ENCODE measurements at regions not wholly inside any gene's neighbourhood (a gene's known extent, or its start where the extent isn't known, plus 50 kb on each side); places are given as distances from the start of the nearest gene placed in this dataset.

- TF ChIP-seq REST (IDR thresholded peaks at IDR 0.05; ENCODE audit: low read depth) (no peak), SP1 (IDR thresholded peaks at IDR 0.05; ENCODE audit: low read depth) (no peak), YY1 (IDR thresholded peaks at IDR 0.05; ENCODE audit: extremely low read depth, insufficient replicate concordance, low read depth, low read length) (no peak)
These were observed 369.3 kb downstream of the FRK start (continued) for GRCh38 chr6:115691433-115691832.

GRCh38 chr6:115690854-115691253, 369.8 kb downstream of the FRK start:
- no peak overlapping the region for H3K27ac ChIP-seq (ENCODE audit: low read depth, low read length)
- TF ChIP-seq ATF3 (IDR thresholded peaks at IDR 0.05) (no peak), EGR1 (IDR thresholded peaks at IDR 0.05; ENCODE audit: low read depth) (no peak)

More at GRCh38 chr6:115690854-115691253, 369.8 kb downstream of the FRK start:
- no peak overlapping the region for H3K4me2 ChIP-seq (ENCODE audit: low read length)
- peaks cover 41% of the 10 kb centered on the region for H3K27me3 ChIP-seq (ENCODE audit: insufficient read depth, low read length)
- no peaks in the 10 kb centered on the region for H3K79me2 ChIP-seq (ENCODE audit: insufficient read depth, low read length)
- ChIA-PET POLR2A (no interaction called here), RAD21 (ENCODE audit: low non-redundant PET in 1 of 2, low total read pairs in 2 of 2, uncharacterized antibody in 2 of 2, unreplicated experiment in 2 of 2) (no interaction called here), CTCF (no interaction called here)
- H3K9ac ChIP-seq (ENCODE audit: low read length): no peak overlapping the region
- BruUV-seq (replicated peaks): no TSS peak
- H3K36me3 ChIP-seq (ENCODE audit: control insufficient read depth in 1 of 2, insufficient read depth in 2 of 2, low read length in 2 of 2): no peaks in the 10 kb centered on the region
- H3K4me3 ChIP-seq (replicated peaks in 1 of 2; ENCODE audit: low read depth in 1 of 2, low read length in 2 of 2): no peak overlapping the region
- H4K20me1 ChIP-seq (ENCODE audit: insufficient read depth): no peaks in the 10 kb centered on the region
- H3K4me1 ChIP-seq (ENCODE audit: control insufficient read depth in 1 of 2, insufficient read depth in 2 of 2, low read length in 2 of 2): no peaks in the 10 kb centered on the region
- ATAC-seq: no peak
- H3K9me3 ChIP-seq (ENCODE audit: control insufficient read depth in 1 of 2, insufficient read depth in 1 of 2, low read depth in 1 of 2, low read length in 2 of 2): no peaks in the 10 kb centered on the region
- intact Hi-C loops (cut with micrococcal nuclease): no loop called here
- H2AFZ ChIP-seq (ENCODE audit: low read depth, low read length, poor library complexity, severe bottlenecking): no peak overlapping the region
- H3K9me2 ChIP-seq (ENCODE audit: insufficient read depth): no peaks in the 10 kb centered on the region
- no peak for DNase-seq (ENCODE audit: low read depth, low spot score)
